SKM-1 (cell line): ENCODE measurements at regions not wholly inside any gene's neighbourhood (a gene's known extent, or its start where the extent isn't known, plus 50 kb on each side); places are given as distances from the start of the nearest gene placed in this dataset.

Source experiments
- DNase-seq: peaks from one replicate; lab custom pipeline; 2025; ENCODE audit not compliant: unreplicated experiment; lab: John Stamatoyannopoulos, UW

- DNase-seq: no peak
Observed at GRCh38 chr14:29265852-29266251, 499.3 kb downstream of the FOXG1 start.

- no peak for DNase-seq
Observed at GRCh38 chr14:29271669-29272068, 505.1 kb downstream of the FOXG1 start.

GRCh38 chr14:29273513-29273912 lies 506.9 kb downstream of the FOXG1 start:
- no peak for DNase-seq

- DNase-seq: no peak
Observed at GRCh38 chr14:29274890-29275596, 508.5 kb downstream of the FOXG1 start.

- no peak for DNase-seq
Observed at GRCh38 chr14:29278301-29279263, 512.0 kb downstream of the FOXG1 start.

GRCh38 chr14:29282169-29282568 lies 515.6 kb downstream of the FOXG1 start:
- DNase-seq: no peak

- DNase-seq: no peak
Observed at GRCh38 chr14:29290441-29290840, 523.9 kb downstream of the FOXG1 start.

- DNase-seq: no peak
Observed at GRCh38 chr14:29299372-29299771, 532.8 kb downstream of the FOXG1 start.

GRCh38 chr14:29301571-29301970 lies 535.0 kb downstream of the FOXG1 start:
- DNase-seq: no peak

GRCh38 chr14:29310210-29310609 lies 543.6 kb downstream of the FOXG1 start:
- DNase-seq: no peak

GRCh38 chr14:29310757-29311156 lies 544.2 kb downstream of the FOXG1 start:
- DNase-seq: no peak

GRCh38 chr14:29311983-29312382 lies 545.4 kb downstream of the FOXG1 start:
- no peak for DNase-seq

- DNase-seq: no peak
Observed at GRCh38 chr14:29316936-29317335, 550.3 kb downstream of the FOXG1 start.

- DNase-seq: no peak
Observed at GRCh38 chr14:29317423-29317822, 550.8 kb downstream of the FOXG1 start.

GRCh38 chr14:29320286-29320685 lies 553.7 kb downstream of the FOXG1 start:
- DNase-seq: no peak

- no peak for DNase-seq
Observed at GRCh38 chr14:29321646-29322045, 555.1 kb downstream of the FOXG1 start.

- DNase-seq: no peak
Observed at GRCh38 chr14:29339494-29340172, 573.0 kb downstream of the FOXG1 start.

GRCh38 chr14:29348504-29348903 lies 579.1 kb downstream of the PRKD1 start:
- DNase-seq: no peak

GRCh38 chr14:29350496-29350895 lies 577.2 kb downstream of the PRKD1 start:
- DNase-seq: no peak

- DNase-seq: no peak
Observed at GRCh38 chr14:29351996-29352705, 575.5 kb downstream of the PRKD1 start.

GRCh38 chr14:29352706-29353080 lies 575.0 kb downstream of the PRKD1 start:
- DNase-seq: no peak
